ENCODE measurements at regions not wholly inside any gene's neighbourhood (a gene's known extent, or its start where the extent isn't known, plus 50 kb on each side); places are given as distances from the start of the nearest gene placed in this dataset.
A peak's percentile ranks its signal among the peaks of the same experiment; 100 is the strongest.

- TF ChIP-seq CTCF (IDR thresholded peaks at IDR 0.05) = no peak
- TF ChIP-seq POLR2A (IDR thresholded peaks at IDR 0.05) = no peak
- TF ChIP-seq POLR2AphosphoS5 (IDR thresholded peaks at IDR 0.05) = no peak
- intact Hi-C loops (cut with DNase I) = no loop called here
- DNase-seq (ENCODE audit: low spot score) = no peak
- H3K36me3 ChIP-seq = no peaks in the 10 kb centered on the region
- no peaks in the 10 kb centered on the region for H3K4me1 ChIP-seq (replicated peaks)
- H3K27me3 ChIP-seq (replicated peaks; ENCODE audit: insufficient read depth) = no peaks in the 10 kb centered on the region
- H3K27ac ChIP-seq = no peak overlapping the region
- 76% methylated on average over 9 of the region's 9 CpGs for WGBS
- no peak overlapping the region for H3K4me3 ChIP-seq
- no peaks in the 10 kb centered on the region for H3K9me3 ChIP-seq
Measured at GRCh38 chr3:159528251-159528895, 460.3 kb upstream of the IL12A start.

- no peak overlapping the region for H3K27ac ChIP-seq
- DNase-seq (ENCODE audit: low spot score) = no peak
- no peaks in the 10 kb centered on the region for H3K27me3 ChIP-seq (replicated peaks; ENCODE audit: insufficient read depth)
- H3K36me3 ChIP-seq = no peaks in the 10 kb centered on the region
- H3K4me1 ChIP-seq (replicated peaks) = no peaks in the 10 kb centered on the region
- intact Hi-C loops (cut with DNase I) = no loop called here
- H3K4me3 ChIP-seq = no peak overlapping the region
- no peaks in the 10 kb centered on the region for H3K9me3 ChIP-seq
- TF ChIP-seq CTCF (IDR thresholded peaks at IDR 0.05) (no peak), POLR2AphosphoS5 (IDR thresholded peaks at IDR 0.05) (no peak), POLR2A (IDR thresholded peaks at IDR 0.05) (no peak)
Measured at GRCh38 chr3:159532577-159532976, 456.1 kb upstream of the IL12A start.

- no peaks in the 10 kb centered on the region for H3K4me1 ChIP-seq (replicated peaks)
- no peaks in the 10 kb centered on the region for H3K36me3 ChIP-seq
- no peak for DNase-seq (ENCODE audit: low spot score)
- intact Hi-C loops (cut with DNase I) = no loop called here
- no peak overlapping the region for H3K27ac ChIP-seq
- no peak overlapping the region for H3K4me3 ChIP-seq
- 81% methylated on average over 3 of the region's 3 CpGs for WGBS
- H3K9me3 ChIP-seq = no peaks in the 10 kb centered on the region
- H3K27me3 ChIP-seq (replicated peaks; ENCODE audit: insufficient read depth) = no peaks in the 10 kb centered on the region
- TF ChIP-seq POLR2A (IDR thresholded peaks at IDR 0.05) (no peak), POLR2AphosphoS5 (IDR thresholded peaks at IDR 0.05) (no peak), CTCF (IDR thresholded peaks at IDR 0.05) (no peak)
Measured at GRCh38 chr3:159534496-159534895, 454.1 kb upstream of the IL12A start.

GRCh38 chr3:159536876-159537275 is 451.8 kb upstream of the IL12A start:
- Histone ChIP-seq H3K36me3 (no peaks in the 10 kb centered on the region), H3K4me3 (no peak overlapping the region), H3K4me1 (replicated peaks) (no peaks in the 10 kb centered on the region), H3K27me3 (replicated peaks; ENCODE audit: insufficient read depth) (no peaks in the 10 kb centered on the region), H3K27ac (no peak overlapping the region), H3K9me3 (no peaks in the 10 kb centered on the region)
- intact Hi-C loops (cut with DNase I) = no loop called here
- WGBS = 90% methylated on average over 1 of the region's 1 CpG
- TF ChIP-seq POLR2A (IDR thresholded peaks at IDR 0.05) (no peak), POLR2AphosphoS5 (IDR thresholded peaks at IDR 0.05) (no peak), CTCF (IDR thresholded peaks at IDR 0.05) (no peak)
- no peak for DNase-seq (ENCODE audit: low spot score)

GRCh38 chr3:159538507-159538906 is 450.1 kb upstream of the IL12A start:
- Histone ChIP-seq H3K36me3 (no peaks in the 10 kb centered on the region), H3K4me3 (no peak overlapping the region), H3K4me1 (replicated peaks) (no peaks in the 10 kb centered on the region), H3K27ac (no peak overlapping the region), H3K27me3 (replicated peaks; ENCODE audit: insufficient read depth) (no peaks in the 10 kb centered on the region), H3K9me3 (no peaks in the 10 kb centered on the region)
- WGBS = 22% methylated on average over 1 of the region's 1 CpG
- intact Hi-C loops (cut with DNase I) = no loop called here
- no peak for TF ChIP-seq POLR2A (IDR thresholded peaks at IDR 0.05)
- TF ChIP-seq CTCF (IDR thresholded peaks at IDR 0.05) = no peak
- TF ChIP-seq POLR2AphosphoS5 (IDR thresholded peaks at IDR 0.05) = peak; percentile 50
- no peak for DNase-seq (ENCODE audit: low spot score)
